NB4 (cell line): ENCODE measurements at regions not wholly inside any gene's neighbourhood (a gene's known extent, or its start where the extent isn't known, plus 50 kb on each side); places are given as distances from the start of the nearest gene placed in this dataset.
"Not testable (repeated sequence)": the region's sequence is repeated elsewhere in the genome, so short reads cannot be mapped to it uniquely, and the experiment has no call there.

ENCODE experiments used
- DNase-seq: peaks from one replicate; pipeline ENCODE4 v3.0.0; 2010; ENCODE audit warnings: low read depth
- H3K4me3 ChIP-seq: one replicate; pipeline ENCODE4 v1.5.1; 2011; ENCODE audit warnings: mild to moderate bottlenecking, low read depth, low read length, moderate library complexity
- CTCF ChIP-seq: IDR thresholded peaks from one replicate; pipeline ENCODE4 v1.5.1; 2012; ENCODE audit warnings: low read depth, low read length
- MAX ChIP-seq: IDR thresholded peaks from 2 replicates; pipeline ENCODE4 v1.6.1; 2011; ENCODE audit warnings: low read depth, low read length
- MYC ChIP-seq: IDR thresholded peaks from 2 replicates; pipeline ENCODE4 v1.6.1; 2011; ENCODE audit warnings: low read depth, low read length
- POLR2A ChIP-seq: IDR thresholded peaks from 2 replicates; pipeline ENCODE4 v1.6.1; 2011; ENCODE audit warnings: mild to moderate bottlenecking; ENCODE audit not compliant: insufficient read length; ENCODE audit errors: extremely low read depth

- TF ChIP-seq CTCF (no peak), POLR2A (no peak), MAX (no peak), MYC (no peak)
- no peak for DNase-seq
- no peak overlapping the region for H3K4me3 ChIP-seq
Observed at GRCh38 chr5:99771296-99771695, 763.9 kb upstream of the FAM174A start.

DNA sequence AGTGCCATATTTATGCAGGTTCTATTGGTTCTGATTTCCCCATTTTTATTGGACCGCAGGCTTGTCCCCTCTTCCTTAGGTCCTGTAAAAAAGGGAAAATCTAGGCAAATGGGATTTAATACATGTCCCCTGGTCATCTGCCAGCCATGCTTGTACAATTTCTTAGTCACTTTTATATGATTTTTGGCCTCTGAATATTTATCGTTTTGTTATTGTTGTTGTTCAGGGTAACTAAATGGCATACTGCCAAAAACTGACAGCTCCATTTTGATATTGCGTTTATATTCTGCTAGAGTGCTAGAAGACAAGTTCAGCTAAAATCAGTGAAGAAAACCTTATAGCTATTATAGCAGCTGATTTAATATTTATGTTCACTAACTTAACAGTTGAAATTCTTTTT lies 770.2 kb upstream of the FAM174A start:
- no peak for TF ChIP-seq POLR2A
- DNase-seq: no peak
- no peak overlapping the region for H3K4me3 ChIP-seq

- TF ChIP-seq CTCF (no peak), MYC (no peak), POLR2A (no peak), MAX (no peak)
- no peak for DNase-seq
Observed at GRCh38 chr5:99763021-99763774, 772.0 kb upstream of the FAM174A start.

DNA sequence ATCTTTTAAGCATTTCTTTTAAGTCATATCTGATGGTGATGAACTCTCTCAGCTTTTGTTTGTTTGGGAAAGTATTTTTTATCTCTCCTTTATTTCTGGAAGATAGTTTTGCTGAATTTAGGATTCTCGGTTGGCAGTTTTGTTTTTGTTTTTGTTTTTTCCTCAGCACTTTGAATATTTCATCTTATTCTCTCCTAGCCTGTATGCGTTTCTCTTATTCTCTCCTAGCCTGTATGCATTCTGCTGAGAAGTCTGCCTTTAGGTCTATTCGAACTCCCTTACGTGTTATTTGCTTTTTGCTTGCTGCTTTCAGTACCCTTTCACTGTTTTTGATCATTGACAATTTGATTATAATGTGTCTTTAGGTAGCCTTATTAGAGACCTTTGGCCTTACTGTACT lies 787.8 kb upstream of the FAM174A start:
- DNase-seq: no peak

More at GRCh38 chr5:99763021-99763774, 772.0 kb upstream of the FAM174A start:
- H3K4me3 ChIP-seq: no peak overlapping the region

GRCh38 chr5:99733146-99733545 lies 802.0 kb upstream of the FAM174A start:
- not testable (repeated sequence) for H3K4me3 ChIP-seq, DNase-seq

More for the DNA sequence above, 787.8 kb upstream of the FAM174A start:
- TF ChIP-seq CTCF: no peak
- TF ChIP-seq MAX: no peak
- no peak for TF ChIP-seq POLR2A
- no peak for TF ChIP-seq MYC
- no peak overlapping the region for H3K4me3 ChIP-seq

DNA sequence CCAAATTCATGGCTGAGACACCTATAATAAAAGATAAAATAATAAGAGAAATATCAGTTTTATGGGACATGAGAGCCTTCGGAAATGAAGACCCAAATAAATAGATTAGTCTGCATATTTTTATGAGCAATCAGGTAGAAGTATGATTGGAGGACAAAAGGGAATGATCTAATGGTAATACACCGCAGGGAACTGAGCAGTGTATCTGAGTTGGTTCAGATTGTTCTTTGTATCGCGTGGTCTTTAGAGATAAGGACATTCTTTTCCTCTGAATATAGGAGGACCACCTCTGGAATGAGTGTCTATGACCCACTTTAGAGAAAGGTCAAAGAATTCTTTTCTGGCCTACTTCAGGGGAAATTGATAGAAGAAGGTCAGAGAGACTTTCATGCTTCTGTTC lies 801.8 kb upstream of the CHD1 start:
- not testable (repeated sequence) for DNase-seq, H3K4me3 ChIP-seq

GRCh38 chr5:99724732-99725290 lies 796.0 kb upstream of the CHD1 start:
- H3K4me3 ChIP-seq: no peak overlapping the region
- TF ChIP-seq CTCF (no peak), MYC (no peak), POLR2A (no peak), MAX (no peak)
- DNase-seq: no peak
